Transverse colon (tissue), 4 donors: ENCODE measurements at regions not wholly inside any gene's neighbourhood (a gene's known extent, or its start where the extent isn't known, plus 50 kb on each side); places are given as distances from the start of the nearest gene placed in this dataset.

Experiments
- DNase-seq: peaks from one replicate; pipeline ENCODE4 v3.0.0-alpha.2; 2019
- H3K27ac ChIP-seq, 4 donors: fragments of 200-600 bp; sonication (generic); 2 replicates each; pipeline ENCODE4 v1.5.1; 2016 to 2018; ENCODE audit warnings: inconsistent platforms in 4 of 4
- H3K27me3 ChIP-seq: fragments of 200-600 bp; sonication (generic); 2 replicates; pipeline ENCODE4 v1.5.1; 2017; ENCODE audit warnings: inconsistent platforms
- H3K36me3 ChIP-seq, 4 donors: fragments of 200-600 bp; sonication (generic); 2 replicates each; pipeline ENCODE4 v1.5.1; 2017 to 2019; ENCODE audit warnings: inconsistent platforms in 4 of 4
- H3K4me1 ChIP-seq, 4 donors: fragments of 200-600 bp; sonication (generic); 2 replicates each; pipeline ENCODE4 v1.5.1; 2017 to 2020; ENCODE audit warnings: inconsistent platforms in 4 of 4
- H3K4me3 ChIP-seq, 4 donors: fragments of 200-600 bp; sonication (generic); 1 replicate in 1 of 4; 2 replicates in 3 of 4; pipeline versions ENCODE4 v1.5.1 to v1.6.1; 2017 to 2019; ENCODE audit warnings: inconsistent platforms in 4 of 4
- H3K9me3 ChIP-seq, 2 donors: fragments of 200-600 bp; sonication (generic); 2 replicates each; pipeline ENCODE4 v1.5.1; 2017 to 2019; ENCODE audit warnings: inconsistent platforms in 2 of 2
- CTCF ChIP-seq, 5 experiments: fragments of 200-600 bp in 3 of 5; fragments of 450-650 bp in 2 of 5; sonication (generic) in 3 of 5; IDR thresholded peaks; 1 replicate in 2 of 5; 2 replicates in 3 of 5; pipeline ENCODE4 v1.5.1; 2016 to 2017; ENCODE audit warnings: antibody characterized with exemption in 5 of 5, inconsistent platforms in 3 of 5, mild to moderate bottlenecking in 2 of 5, moderate library complexity in 1 of 5
- EP300 ChIP-seq: sonication (generic); formaldehyde crosslinking; IDR thresholded peaks from one replicate; pipeline ENCODE4 v1.6.1; 2017; ENCODE audit warnings: antibody characterized with exemption, low read depth
- POLR2A ChIP-seq: fragments of 450-650 bp; IDR thresholded peaks from one replicate; pipeline ENCODE4 v1.6.1; 2016; ENCODE audit warnings: antibody characterized with exemption, mild to moderate bottlenecking, moderate library complexity
- POLR2AphosphoS5 ChIP-seq, 3 donors: sonication (generic); formaldehyde crosslinking; IDR thresholded peaks; one replicate each; pipeline ENCODE4 v1.6.1; 2016; ENCODE audit warnings: antibody characterized with exemption in 3 of 3
- WGBS, 2 donors: methylation state at CpG; one replicate each; pipeline ENCODE4 v1.1.5; 2018; ENCODE audit warnings: low coverage in 1 of 2; 5-methylcytosine and 5-hydroxymethylcytosine counted together
- in situ Hi-C, 4 donors: fragments of 200-750 bp; cut with MboI; loops; one replicate each; pipeline versions ENCODE4 v1.15.0 to v1.15.1; 2017; ENCODE audit warnings: low sequenced_read_pairs in 3 of 4, low pct_ligation_motif_present in 1 of 4, low pct_unique_long_range_greater_than_20kb in 1 of 4
- intact Hi-C: fragments of 100-400 bp; cut with DNase I; formaldehyde crosslinking; loops from one replicate; pipeline ENCODE4 v1.15.1; 2023; ENCODE audit warnings: low total_unique reads

DNA sequence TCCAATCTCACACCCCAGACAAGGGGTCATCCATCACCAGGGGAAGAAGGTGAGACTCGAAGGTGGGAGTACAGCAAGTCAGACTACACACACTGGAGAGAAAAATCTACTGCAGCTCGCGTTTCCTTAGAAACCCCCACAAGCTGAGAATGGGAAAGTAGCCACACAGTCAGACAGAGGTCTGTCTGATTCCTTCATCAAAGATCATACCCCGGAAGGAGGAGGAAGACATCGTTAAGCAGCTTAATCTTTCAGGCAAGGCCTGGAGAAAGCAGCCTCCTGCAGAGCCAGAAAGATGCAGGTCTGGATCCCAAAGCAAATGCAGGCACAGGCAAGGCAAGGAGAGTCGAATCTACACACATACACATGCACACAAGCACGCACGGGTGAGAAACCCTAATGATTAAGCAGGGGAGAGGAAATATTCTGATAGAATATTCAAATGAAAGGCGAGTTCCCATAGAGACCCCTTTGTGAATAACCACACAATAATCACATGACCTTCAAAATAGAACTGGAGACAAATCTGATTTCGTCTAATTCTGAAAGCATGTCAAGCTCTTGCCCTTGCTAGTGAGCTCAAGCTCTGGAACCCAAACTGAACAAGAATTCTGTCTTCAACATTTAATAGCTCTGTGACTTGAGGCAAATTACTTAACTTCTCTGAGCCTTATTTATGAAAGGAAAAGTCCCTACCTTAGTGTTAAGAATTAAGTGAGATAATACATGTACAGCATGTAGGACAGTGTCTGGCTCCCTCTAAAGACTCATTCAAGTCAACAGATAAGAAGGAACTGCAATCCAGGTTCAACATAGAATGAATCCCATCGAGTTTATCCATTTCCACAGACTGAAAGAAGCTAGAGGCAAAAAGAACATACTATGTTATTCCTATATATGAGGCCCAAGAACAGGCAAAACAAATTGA, 387.8 kb downstream of the OMA1 start:
- no peak for DNase-seq
- Histone ChIP-seq H3K36me3 (no peaks in the 10 kb centered on the region), H3K27me3 (no peaks in the 10 kb centered on the region), H3K9me3 (no peaks in the 10 kb centered on the region), H3K4me1 (no peaks in the 10 kb centered on the region), H3K27ac (no peak overlapping the region), H3K4me3 (no peak overlapping the region)
- in situ Hi-C loops, result loop anchor here in 3 of 4 donors (25.0 kb wide), 1 partner anchor 1321 kb away; no protein-coding TSS in a partner anchor
- intact Hi-C loops, result no loop called here
- TF ChIP-seq POLR2AphosphoS5 (IDR thresholded peaks at IDR 0.05), result no peak
- WGBS, 2 donors, result 70 to 71% methylated on average over 4 to 11 of the region's 11 CpGs

DNA sequence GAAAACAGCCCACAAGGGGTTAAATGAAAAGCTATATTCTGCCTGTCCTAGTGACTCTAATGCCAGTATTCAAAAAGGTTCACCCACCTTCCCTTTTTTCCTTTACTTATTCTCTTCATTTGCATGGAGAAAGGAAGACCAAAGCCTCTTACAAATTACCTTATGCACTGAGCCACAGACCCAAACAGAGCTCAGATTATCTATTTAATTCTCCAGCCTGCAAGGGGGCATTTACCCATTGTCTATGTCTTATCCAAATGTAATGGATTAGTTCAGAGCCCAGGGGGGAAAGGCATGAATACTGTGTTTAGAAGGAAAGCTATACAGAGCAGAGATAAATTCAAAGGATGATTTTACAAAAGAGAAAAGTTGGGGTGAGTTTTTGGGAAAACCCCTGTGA, 388.5 kb downstream of the OMA1 start:
- in situ Hi-C loops (loop anchor here in 3 of 4 donors (25.0 kb wide), 1 partner anchor 1321 kb away; no protein-coding TSS in a partner anchor), intact Hi-C loops (no loop called here)
- Histone ChIP-seq H3K36me3 (no peaks in the 10 kb centered on the region), H3K9me3 (no peaks in the 10 kb centered on the region), H3K4me1 (no peaks in the 10 kb centered on the region), H3K27ac (no peak overlapping the region), H3K4me3 (no peak overlapping the region), H3K27me3 (no peaks in the 10 kb centered on the region)
- TF ChIP-seq CTCF (IDR thresholded peaks at IDR 0.05) (no peak), POLR2A (no peak), EP300 (no peak), POLR2AphosphoS5 (IDR thresholded peaks at IDR 0.05) (no peak)
- no peak for DNase-seq

DNA sequence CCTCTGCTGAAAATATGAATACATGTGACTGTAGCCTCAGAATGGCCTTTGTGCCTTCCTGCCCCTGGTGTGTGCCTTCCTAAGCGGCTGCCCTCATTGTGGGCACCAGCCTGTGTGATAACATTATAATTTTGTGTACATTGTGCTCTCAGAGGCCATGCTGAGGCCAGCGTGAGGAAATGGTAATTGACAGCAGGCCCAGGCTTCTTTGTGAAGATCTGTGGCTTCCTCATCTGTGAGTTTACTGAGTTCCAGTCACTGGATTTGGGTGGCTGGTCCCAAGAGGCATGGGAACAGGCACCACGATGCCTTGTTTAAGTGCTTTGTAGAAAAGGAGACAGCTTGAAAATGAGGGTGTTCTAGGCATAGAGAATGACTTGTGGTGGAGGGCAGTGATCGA, 389.3 kb downstream of the OMA1 start:
- no peak overlapping the region for H3K27ac ChIP-seq
- TF ChIP-seq POLR2AphosphoS5 (IDR thresholded peaks at IDR 0.05), result no peak
- TF ChIP-seq CTCF (IDR thresholded peaks at IDR 0.05), result no peak
- no peak for TF ChIP-seq EP300
- TF ChIP-seq POLR2A, result no peak
- WGBS, 2 donors, result 56 to 67% methylated on average over 3 to 4 of the region's 4 CpGs
- no peaks in the 10 kb centered on the region for H3K4me1 ChIP-seq
- no peak overlapping the region for H3K4me3 ChIP-seq
- H3K27me3 ChIP-seq, result no peaks in the 10 kb centered on the region
- in situ Hi-C loops, result loop anchor here in 3 of 4 donors (25.0 kb wide), 1 partner anchor 1320 kb away; no protein-coding TSS in a partner anchor
- intact Hi-C loops, result no loop called here
- H3K36me3 ChIP-seq, result no peaks in the 10 kb centered on the region
- no peaks in the 10 kb centered on the region for H3K9me3 ChIP-seq
- DNase-seq, result no peak

DNA sequence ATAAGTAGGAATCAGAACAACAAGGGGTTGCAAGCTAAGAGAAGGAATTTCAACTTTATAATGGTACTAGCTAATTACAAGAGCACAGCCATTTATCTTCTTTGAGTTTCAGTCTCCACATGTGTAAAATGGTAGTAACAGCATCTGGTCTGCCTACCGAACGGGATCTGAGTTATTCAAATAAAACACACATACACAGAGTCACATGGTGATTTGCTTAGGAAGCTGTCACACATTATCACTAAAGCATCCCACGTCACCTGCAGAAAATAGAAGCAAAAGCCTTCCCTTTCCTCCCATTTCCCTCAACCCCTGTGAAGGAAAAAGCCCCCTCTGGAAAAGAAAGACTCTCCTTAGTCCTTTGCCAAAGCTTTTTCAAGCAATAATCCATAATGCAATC, 389.7 kb downstream of the OMA1 start:
- WGBS, 2 donors, result 85 to 90% methylated on average over 2 to 3 of the region's 3 CpGs
- DNase-seq, result no peak
- H3K27ac ChIP-seq, result no peak overlapping the region
- no peaks in the 10 kb centered on the region for H3K4me1 ChIP-seq
- H3K27me3 ChIP-seq, result no peaks in the 10 kb centered on the region
- in situ Hi-C loops (loop anchor here in 3 of 4 donors (25.0 kb wide), 1 partner anchor 1320 kb away; no protein-coding TSS in a partner anchor), intact Hi-C loops (no loop called here)
- no peak for TF ChIP-seq CTCF (IDR thresholded peaks at IDR 0.05)
- TF ChIP-seq EP300, result no peak
- TF ChIP-seq POLR2AphosphoS5 (IDR thresholded peaks at IDR 0.05), result no peak
- TF ChIP-seq POLR2A, result no peak
- H3K4me3 ChIP-seq, result no peak overlapping the region
- no peaks in the 10 kb centered on the region for H3K36me3 ChIP-seq
- H3K9me3 ChIP-seq, result no peaks in the 10 kb centered on the region
